NOMO-1 (cell line): ENCODE measurements at regions not wholly inside any gene's neighbourhood (a gene's known extent, or its start where the extent isn't known, plus 50 kb on each side); places are given as distances from the start of the nearest gene placed in this dataset.

Experiments used
- DNase-seq, 2 experiments: peaks; one replicate each; lab custom pipeline; 2025; ENCODE audit not compliant: unreplicated experiment in 2 of 2; lab: John Stamatoyannopoulos, UW

DNA sequence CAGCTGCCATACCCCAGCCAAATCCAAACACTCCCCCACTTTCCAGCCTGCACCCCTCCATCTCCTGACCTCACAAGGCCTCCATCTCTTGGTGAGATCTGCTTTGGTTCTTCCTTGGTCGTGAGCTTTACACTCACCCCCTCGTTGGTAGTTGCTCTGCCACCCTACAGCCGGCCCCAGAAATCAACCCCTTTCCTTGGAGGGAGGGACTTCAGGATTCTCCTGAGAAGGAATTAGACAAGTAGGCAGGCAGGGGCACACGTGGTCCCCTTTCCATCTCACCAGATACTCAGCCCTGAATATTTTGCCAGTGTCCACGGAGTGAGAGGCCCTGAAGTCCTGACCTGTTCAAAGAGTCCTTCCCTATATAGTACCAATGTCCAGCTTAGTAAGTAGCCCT is 120.0 kb upstream of the PWP1 start:
- DNase-seq: no peak

DNA sequence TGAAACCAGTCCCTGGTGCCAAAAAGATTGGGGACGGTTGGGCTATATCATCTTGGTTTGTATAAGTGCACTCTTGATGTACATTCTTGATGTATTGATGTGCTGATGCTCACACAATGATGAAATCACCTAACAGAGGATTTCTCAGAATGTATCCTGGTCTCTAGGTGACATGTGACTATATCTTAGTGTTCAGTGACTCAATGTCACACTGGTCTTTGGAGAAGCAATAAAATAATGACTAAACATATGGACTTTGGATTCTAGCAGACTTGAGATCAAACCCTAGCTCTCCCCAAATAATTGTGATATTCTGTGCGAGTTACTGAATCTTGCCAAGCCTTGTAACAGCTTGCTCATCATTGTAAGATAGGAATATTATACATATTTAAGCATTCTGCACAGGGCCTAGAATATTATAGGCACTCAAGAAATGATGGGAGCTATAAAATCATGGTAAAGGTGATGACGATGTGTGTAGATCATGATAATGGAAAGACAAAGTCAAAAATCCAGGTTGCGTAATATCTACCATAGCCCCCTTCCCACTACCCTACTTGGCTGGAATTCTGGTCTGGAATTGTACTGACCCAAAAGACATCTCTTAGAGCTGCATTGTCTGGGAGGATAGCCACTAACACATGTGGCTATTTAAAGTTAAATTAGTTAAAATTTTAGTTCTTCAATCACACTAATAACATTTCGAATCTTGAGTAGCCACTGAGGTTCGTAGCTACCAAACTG is 117.6 kb upstream of the PWP1 start:
- no peak for DNase-seq

DNA sequence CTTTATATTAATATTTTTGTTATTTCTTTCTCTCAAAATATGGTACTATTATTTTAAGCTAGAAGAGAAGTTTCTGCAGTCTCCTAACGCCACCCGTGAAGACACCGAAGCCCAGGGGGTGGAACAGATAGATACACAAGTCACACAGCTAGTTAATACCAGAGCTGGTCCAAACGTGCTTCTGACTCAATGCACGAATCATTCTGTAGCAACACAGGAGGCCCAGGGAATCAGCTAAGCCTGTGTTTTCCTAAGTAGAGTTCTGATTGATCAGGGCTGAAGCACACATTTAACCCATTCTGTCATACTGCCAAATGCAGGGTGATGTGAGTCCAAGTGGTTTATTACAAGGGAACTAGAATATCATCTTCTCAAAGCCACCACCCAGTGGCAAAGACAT is 116.9 kb upstream of the PWP1 start:
- no peak for DNase-seq

DNA sequence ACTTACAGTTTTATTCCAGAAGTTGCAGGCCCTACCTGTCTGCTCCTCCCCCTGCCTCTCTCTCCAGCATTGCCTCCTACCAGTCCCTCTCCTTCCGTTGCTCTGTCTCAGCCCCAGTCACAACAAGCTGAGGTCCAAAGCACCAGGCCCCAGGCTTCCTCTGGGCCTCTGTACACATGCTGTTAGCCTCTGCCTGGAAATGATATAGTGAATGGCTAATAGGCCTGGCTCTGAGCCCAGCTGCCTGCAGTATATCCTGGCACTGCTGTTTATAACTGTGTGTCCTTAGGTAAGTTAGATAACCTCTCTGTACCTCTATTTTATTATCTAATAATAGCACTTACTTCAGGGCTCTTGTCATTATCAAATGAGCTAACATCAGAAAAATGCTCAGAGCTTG is 114.9 kb upstream of the PWP1 start:
- DNase-seq: no peak

DNA sequence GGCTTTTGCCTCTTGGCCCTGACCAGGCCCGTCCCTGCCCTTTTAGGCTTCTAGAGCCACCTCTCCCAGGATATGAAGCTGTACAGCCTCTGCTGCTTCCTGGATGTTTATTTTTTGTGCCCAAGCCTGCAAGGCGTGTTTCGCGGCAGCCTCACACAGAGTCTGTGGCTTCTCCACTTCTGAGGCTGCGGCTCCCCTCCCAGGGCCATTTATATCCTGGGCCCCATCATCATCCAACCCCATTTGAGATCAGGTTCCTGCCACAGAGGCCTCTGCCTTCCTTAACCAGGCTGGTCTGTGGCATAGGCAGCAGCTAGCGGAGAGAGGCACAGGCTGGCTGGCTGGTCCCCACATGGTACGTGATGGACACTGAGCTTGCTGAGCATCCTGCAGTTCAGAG is 114.1 kb upstream of the PWP1 start:
- no peak for DNase-seq

DNA sequence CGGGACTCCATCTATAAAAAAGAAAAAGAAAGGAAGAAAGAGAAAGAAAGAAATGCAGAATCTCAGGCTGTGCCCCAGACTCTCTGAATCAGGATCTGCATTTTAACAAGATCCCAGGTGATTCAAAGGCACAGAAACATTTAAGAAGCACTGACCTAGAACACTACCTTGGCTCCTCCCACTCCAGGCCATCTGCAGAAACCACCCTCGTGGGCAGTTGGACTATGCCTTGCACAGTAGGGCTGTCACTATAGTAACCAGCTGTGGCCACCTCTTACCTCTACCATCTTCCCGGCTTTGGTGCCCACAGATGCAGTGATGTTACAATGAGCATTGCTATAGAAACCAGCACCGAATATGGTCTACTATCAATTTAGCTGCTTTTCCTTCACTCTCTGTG is 110.9 kb upstream of the PWP1 start:
- no peak for DNase-seq

DNA sequence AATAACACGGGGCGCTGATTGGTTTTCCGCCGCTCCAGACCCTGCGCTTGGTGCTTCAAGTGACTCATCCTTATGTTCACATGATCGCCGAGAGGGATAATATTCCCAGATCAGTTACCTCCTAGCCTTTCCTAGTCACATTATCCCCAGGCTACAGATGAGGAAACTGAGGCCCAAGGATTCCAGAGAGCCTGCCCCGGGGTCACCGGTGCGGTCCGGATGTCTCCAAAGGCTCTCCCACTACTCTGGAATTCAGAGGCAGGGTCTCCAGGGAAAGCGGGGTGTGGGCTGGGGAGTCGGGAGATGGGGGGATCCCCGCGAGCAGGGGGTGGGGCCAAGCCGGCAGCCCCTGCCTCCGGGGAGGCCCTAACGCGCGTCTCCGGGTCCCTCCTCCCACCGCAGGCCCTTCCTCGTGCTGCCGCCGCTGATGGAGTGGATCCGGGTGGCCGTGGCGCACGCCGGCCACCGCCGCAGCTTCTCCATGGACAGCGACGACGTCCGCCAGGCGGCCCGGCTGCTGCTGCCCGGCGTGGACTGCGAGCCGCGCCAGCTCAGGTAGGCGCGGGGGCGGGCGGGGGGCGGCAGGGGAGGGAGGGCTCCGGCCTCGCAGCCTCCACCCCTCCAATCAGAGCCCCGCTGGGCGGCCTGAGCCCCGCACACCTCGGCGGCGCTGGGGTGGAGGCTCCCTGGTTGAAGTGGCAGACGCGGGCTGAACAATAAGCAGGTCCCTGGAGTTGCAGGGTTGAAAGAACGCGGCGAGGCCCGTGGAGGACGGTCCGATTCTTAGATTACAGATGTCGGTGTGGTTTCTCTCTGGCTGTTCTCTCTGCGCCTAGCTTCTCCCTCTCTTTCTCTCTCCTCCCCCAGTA is 104.6 kb upstream of the PWP1 start:
- DNase-seq: no peak

DNA sequence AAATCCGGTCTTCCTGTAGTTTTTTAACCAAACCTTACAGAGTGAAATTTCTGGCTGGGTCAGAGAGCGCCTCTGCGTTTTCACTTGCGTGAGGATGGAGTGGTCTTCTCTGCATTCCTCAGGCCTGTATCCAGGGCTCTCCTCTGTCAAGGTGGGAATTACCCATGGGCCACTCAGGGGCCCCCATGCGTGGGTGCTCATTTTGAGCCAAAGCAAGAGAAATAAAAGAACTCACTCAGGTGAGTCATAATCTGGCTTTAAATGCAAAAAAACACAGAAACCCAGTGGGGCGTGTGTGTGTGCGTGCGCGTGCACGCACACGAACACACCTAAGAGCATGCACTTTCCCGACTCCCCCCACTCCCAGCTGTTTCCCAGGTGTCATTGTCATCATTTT is 104.0 kb upstream of the PWP1 start:
- DNase-seq: no peak

DNA sequence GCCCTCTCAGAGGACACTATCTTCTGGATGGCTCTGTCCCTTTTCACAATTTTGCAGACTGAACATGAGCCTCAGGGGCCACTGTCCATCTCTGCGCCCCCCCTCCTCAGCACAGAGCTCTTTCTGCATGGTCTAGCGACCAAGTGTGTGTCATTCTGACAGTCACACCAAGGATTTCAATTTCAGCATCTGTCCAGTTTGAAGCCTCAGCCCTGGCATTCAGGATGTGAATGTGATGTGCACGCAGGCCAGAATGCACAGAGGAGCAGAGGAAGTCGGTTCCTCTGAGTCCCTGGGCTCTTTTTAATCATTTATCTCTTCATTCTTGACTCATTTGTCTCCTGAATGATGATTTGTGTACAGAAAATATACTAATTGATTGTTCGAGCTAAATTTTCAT is 102.0 kb upstream of the PWP1 start:
- DNase-seq: no peak

DNA sequence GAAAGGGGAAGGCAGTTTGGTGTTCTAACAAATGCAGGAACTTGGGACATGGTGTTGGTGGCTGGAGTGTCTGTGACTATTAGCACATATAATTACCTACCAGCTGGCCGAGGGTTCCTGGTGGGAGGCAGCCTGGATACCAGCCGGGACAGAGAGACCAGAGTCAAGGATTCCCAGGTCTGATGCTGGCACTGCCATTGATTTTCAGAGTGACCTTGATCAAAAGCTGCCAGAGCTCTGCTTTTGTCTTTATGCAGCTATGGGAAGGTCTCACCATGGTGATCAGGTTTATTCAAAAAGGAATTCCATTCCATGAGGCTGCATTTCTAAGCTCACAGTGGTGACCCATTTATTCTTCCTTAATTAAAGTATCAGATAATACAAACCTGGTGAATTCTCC is 101.0 kb upstream of the PWP1 start:
- DNase-seq: no peak

DNA sequence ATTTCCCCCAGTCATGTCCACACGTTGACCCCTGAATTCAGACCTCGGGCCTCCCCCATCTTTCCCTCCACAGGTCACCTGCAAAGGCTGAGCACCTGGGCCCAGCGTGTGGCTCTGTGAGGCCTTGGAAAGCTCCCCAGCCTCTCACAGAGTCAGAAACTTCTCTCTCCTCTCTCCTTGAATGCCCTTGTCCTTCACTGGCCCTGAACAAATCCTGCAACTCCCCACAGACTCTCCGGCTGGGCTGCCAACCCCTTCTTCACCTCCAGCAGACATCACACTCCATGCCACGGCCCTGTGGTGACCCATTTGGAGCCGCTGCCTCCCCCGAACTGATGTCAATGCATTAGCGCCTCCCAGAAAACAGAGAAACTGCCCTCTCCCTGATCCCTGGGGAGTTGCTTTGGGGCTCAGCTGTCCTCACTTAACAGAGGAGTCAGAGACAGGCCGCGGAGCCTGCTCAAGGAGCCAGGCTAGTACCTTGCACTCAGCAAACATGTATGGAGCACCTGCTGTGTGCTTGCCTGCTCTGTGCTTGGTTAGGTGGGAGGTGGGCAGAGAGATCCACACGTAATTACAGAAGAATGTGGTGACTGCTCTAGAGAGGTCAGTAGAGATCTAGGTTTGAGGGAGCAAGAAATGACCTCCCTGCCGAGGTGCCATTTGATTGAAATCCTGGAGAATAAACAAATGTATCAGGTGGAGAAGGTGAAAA is 99.2 kb upstream of the PWP1 start:
- no peak for DNase-seq

DNA sequence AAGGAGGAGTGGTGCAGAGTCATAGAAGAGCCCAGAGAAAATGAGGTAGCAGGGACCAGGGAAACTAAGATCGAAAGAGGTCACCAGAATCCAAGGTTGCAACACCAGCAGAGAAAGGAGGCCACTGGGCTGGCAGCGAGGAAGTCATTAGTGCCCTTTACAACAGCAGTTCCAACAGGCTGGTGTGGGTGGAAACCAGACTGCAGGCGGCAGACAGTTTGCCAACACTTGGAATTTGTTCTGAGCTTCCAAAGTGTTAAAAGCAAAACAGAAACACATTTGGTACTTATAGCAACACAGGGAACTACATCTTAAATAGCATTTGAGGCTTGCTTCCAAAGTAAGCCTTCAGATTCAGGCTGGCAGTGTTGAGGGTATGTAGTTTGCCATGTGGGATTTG is 95.2 kb upstream of the PWP1 start:
- no peak for DNase-seq

DNA sequence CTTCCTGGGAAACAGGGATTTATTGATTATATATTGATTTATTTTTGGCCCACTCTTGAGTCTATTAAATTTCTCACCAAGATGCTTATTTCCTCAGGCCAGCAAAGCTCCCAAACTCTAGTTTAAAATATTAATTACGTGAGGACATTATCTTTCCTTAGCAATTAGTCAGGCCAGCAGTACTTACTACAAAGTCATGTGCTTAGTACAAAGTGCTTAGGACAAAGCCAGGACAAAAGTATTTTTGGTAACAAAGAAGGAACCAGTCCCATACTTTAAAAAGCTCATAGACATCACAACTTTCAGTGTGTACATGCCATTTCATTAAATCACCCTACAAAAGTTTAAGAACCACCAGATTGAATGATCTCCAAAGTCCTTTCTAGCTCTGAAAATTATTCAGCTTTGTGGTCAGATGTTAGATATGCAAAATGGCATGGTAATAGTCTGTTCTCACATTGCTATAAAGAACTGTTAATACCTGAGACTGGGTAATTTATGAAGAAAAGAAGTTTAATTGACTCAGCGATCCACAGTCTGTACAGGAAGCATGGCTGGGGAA is 94.7 kb upstream of the PWP1 start:
- no peak for DNase-seq

DNA sequence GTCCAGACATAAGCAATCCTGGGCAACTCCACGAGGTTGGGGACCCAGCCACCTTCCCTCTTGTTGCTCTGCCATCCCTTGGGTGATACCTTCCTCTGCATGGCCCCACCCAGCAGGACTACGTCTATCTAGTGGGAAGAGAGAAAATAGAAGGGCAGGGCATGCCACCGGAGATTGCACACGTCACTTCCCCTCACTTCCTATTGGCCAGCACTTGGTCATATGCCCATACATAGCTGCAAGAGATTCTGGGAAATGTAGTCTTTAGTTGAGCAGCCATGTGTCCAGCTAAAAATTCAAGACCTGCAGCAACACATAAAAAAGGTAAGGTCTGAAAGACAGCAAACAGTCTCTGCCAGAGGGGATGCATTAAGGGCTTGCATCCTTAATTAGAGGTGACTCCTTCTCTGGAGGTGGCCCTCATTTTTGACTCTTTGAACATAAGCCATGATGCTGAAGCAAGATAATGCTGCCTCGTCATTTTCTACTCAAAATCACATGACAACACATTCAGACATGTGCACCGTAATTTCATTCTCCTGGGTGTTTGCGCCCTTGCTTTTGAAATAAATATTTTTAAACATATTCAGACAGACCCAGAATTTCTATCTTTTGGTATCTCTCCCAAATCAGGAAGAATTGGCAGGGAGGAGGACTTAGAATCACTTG is 91.8 kb upstream of the PWP1 start:
- DNase-seq: no peak

DNA sequence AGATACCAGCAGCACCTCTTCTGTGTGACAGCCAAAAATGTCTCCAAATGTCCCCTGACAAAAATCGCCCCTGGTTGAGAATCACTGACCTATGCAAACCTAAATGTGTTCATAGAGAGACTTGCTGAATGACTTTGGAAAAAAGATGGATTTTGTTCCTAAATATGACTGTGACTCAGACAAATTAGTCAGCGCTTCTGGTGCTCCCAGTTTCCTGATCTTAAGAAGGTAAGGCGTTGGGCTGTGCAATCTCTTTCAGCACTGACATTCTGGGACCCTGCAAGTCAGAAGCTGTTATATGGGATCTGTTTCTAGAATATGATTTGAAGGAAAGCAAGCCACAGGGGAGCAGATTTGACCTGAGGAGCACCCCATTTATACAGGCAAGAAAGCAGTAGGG is 90.6 kb upstream of the PWP1 start:
- DNase-seq: no peak

DNA sequence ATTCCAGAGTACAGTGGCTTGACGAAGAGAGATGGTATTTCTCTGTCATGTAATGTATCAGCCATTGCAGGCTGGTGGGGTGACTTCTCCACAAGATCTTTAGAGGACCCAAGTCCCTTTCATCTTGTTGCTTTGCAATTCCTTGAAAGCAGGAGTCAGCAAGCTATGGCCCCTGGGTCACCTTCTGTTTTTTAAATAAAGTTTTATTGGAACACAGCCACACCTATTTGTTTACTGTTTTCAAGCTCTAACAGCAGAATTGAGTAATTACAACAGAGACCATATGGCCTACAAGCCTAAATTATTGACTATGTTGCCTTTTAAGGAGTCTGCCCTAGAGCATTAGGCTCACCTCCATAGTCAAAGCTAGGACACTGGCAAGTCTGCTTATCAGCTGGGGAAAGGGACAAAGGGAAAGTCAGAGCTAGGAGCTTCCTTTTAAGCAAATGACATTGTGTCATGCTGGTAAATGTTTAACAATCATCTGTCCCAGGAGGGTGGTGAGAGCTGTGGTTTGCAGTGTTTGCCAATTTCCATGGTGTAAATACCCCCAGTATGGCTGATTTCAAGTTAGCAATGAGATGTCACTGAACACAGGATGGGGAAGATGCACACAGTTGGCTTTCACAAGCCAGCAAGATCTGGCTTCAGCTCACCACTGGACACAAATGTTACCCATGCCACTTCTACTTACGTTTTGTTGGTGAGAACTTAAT is 87.7 kb upstream of the PWP1 start:
- DNase-seq: no peak

DNA sequence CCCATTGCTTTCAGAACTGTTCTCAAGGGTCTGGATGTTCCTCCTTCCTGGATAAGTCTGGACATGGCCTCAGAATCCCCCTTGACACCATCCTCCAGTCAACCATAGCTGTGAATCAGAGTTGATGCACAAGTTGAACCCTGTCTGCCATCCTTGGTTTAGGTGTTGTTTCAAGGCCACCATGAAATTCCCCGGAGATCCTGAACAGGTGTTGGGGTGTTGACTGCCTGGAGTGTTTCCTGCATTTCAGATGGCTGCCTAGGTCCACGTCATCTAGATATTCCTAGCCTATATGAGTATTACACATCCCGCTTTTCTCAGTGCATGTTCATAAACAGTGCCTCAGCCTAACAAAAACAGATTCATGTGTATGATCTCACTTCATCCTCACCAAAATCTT is 86.7 kb upstream of the PWP1 start:
- no peak for DNase-seq

DNA sequence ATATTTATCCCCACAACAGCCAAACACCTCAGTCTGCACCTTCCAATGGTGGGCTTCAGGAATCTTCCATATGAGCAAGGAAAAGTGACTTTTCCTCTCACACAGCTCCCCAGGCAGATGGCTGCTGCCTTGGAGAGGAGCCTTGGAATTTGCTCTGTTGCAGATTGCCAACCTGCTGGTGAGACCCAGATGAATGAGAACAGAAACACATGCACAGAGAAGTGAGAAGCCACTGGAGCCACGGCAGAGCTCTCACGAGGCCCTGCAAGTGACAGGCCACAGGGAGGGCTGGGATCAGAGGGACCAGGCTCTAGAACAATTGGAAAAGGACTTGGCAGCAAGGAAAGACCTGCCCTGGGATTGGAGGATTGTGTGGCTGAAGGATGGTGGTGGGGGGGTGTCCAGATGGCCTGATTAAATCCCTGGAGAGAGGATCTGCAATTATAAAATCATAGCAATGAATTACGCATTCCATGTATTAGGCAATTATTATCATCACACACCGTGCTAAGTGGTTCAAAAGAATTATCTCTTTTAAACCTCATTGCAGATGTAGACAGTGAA is 84.9 kb upstream of the PWP1 start:
- DNase-seq: no peak

DNA sequence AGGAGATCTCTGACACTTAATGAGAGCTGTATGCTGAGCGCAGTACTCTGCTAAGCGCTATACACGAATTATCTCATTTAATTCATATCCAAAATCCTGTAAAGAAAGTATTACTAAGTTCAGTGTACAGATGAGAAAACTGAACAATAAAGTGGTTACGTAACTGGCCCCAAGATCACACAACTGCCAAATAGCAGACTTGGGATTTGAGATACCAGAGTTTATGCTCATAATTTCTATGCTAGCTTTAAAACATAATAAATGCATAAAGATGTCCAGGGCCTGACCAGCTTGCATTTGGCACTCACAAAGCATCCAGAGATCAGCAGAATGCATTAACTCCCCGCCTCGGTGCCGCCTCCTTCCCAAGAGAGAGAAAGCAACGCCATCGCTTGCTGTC is 83.2 kb upstream of the PWP1 start:
- DNase-seq: no peak

DNA sequence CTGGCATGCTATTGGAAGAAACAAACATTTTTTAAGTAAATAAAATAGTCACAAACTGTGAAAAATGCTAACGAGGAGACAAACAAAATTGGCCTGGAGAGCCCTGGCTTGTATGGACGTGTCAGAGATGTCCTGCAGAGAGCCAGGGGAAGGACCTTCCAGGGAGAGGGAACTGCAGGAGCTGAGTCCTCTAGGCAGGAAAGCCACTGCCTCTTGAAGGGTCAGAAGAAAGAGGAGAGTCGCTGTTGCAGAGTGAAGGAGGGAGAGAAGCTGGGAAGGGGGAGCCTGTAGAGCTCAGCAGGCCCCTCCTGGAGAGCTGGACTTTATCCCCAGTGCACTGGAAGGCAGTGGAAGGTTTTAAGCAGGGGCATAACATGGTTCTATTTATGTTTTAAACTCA is 80.3 kb upstream of the PWP1 start:
- DNase-seq: no peak
